B cell (primary cell): ENCODE measurements at regions not wholly inside any gene's neighbourhood (a gene's known extent, or its start where the extent isn't known, plus 50 kb on each side); places are given as distances from the start of the nearest gene placed in this dataset.

Experiments used
- EZH2 ChIP-seq: IDR thresholded peaks from 2 replicates; pipeline ENCODE4 v1.6.1; 2012; ENCODE audit warnings: borderline replicate concordance, low read depth, mild to moderate bottlenecking, moderate library complexity, low read length; ENCODE audit not compliant: insufficient read depth, poor library complexity, severe bottlenecking
- TF ChIP-seq, protein P1 (sequence below): fragments of 200-600 bp; IDR thresholded peaks from one replicate; pipeline ENCODE4 v1.8.0; 2022; ENCODE audit warnings: antibody characterized with exemption, mild to moderate bottlenecking

DNA sequence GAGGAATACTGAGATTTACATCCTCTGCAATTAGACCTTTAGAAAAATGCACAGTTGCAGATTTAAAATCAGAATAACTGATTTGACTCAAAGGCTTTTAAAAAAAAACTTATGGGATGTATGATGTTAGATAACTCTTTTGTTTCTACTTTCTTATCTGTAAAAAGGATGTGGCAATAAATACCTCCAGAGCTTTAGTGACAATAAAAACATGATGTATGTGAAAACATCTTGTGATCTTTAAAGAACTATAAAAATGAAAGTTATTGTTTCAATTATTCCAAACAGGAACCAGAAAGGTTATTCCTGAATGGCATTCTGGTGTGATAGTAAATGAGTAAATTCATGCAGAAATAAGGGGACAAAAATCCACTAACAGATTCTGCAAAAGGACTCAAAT, 2712.2 kb upstream of the PCDH20 start:
- TF ChIP-seq, protein P1, sequence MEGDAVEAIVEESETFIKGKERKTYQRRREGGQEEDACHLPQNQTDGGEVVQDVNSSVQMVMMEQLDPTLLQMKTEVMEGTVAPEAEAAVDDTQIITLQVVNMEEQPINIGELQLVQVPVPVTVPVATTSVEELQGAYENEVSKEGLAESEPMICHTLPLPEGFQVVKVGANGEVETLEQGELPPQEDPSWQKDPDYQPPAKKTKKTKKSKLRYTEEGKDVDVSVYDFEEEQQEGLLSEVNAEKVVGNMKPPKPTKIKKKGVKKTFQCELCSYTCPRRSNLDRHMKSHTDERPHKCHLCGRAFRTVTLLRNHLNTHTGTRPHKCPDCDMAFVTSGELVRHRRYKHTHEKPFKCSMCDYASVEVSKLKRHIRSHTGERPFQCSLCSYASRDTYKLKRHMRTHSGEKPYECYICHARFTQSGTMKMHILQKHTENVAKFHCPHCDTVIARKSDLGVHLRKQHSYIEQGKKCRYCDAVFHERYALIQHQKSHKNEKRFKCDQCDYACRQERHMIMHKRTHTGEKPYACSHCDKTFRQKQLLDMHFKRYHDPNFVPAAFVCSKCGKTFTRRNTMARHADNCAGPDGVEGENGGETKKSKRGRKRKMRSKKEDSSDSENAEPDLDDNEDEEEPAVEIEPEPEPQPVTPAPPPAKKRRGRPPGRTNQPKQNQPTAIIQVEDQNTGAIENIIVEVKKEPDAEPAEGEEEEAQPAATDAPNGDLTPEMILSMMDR = no peak
- no peak for TF ChIP-seq EZH2
